GM12875 (cell line): ENCODE measurements at regions not wholly inside any gene's neighbourhood (a gene's known extent, or its start where the extent isn't known, plus 50 kb on each side); places are given as distances from the start of the nearest gene placed in this dataset.

Source experiments
- H3K4me3 ChIP-seq: one replicate; pipeline ENCODE4 v1.5.1; 2011; ENCODE audit warnings: low read depth, low read length, control low read depth
- CTCF ChIP-seq: IDR thresholded peaks from 2 replicates; pipeline ENCODE4 v1.5.1; 2011; ENCODE audit warnings: low read depth, mild to moderate bottlenecking, control low read depth, inconsistent platforms, low read length, moderate library complexity, borderline replicate concordance; ENCODE audit not compliant: insufficient read depth

GRCh38 chr9:90969021-90969675 lies 167.5 kb downstream of the SYK start:
- no peak overlapping the region for H3K4me3 ChIP-seq
- TF ChIP-seq CTCF = no peak

GRCh38 chr9:90970608-90971007 lies 169.0 kb downstream of the SYK start:
- TF ChIP-seq CTCF = no peak
- no peak overlapping the region for H3K4me3 ChIP-seq

GRCh38 chr9:90972057-90972456 lies 170.4 kb downstream of the SYK start:
- no peak for TF ChIP-seq CTCF

DNA sequence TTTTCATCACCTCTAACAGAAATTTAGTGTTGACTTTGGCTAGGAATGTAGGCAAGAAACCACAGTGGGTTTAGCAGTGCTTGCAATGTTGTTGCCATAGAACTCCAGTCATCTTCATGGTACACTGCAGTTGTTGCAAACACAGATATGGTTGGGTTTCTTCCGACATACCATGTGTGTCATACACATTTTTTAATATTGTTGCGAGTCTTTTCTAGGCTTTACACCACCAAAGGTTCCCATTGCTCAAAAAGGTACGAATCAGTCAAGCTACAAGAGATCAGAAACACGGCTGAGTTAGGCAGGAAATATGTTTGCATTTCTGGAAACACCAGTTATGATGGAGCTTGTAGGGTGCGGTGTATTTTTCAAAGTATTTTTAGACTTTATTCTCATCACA lies 172.4 kb downstream of the SYK start:
- no peak overlapping the region for H3K4me3 ChIP-seq
- no peak for TF ChIP-seq CTCF

More at GRCh38 chr9:90972057-90972456, 170.4 kb downstream of the SYK start:
- H3K4me3 ChIP-seq = no peak overlapping the region

DNA sequence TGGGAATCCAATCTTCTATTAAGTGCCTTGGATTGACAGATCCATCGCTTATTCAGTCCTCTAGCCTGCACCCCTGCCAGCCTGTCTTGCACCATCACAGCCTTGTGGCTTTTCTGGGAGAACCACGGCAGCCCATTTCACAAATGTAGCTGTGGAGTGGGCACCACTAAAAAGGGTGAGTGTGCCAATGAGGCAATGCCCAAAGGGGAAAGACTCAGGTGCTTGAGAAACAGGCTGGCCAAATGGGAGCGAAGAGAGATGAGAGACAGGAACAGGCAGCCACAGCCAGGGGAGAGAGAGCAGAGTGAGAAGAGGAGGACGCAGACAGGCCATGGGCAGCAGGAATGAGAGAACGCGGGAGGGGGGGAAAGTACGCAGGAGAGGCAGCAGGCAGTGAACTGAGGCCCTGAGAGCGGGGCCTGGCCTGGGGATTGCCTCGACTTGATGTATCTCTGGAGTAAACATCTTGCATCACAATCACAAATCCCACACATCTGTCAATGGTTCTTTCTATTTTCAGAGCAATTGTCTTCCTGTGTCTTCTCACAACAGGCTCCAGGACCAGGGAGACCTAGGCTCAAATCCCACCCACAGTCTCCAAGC lies 173.1 kb downstream of the SYK start:
- no peak for TF ChIP-seq CTCF
- H3K4me3 ChIP-seq = no peak overlapping the region

GRCh38 chr9:90975781-90976538 lies 174.3 kb downstream of the SYK start:
- H3K4me3 ChIP-seq = no peak overlapping the region
- TF ChIP-seq CTCF = no peak
